Panc1 (cell line): ENCODE measurements at regions not wholly inside any gene's neighbourhood (a gene's known extent, or its start where the extent isn't known, plus 50 kb on each side); places are given as distances from the start of the nearest gene placed in this dataset.

Source experiments
- ATAC-seq: fragments of 200-7000 bp; cut with Tn5 transposase; 2 replicates; pipeline ENCODE4 v1.9.1; 2020; ENCODE audit warnings: mild to moderate bottlenecking, moderate library complexity
- BruUV-seq: library from RNA; stranded (reverse); fragments of 400-500 nt; replicated peaks from 2 replicates; lab custom pipeline; 2021; lab: Mats Ljungman, UMichigan
- CTCF ChIA-PET: fragments of 300-600 bp; sonication (Branson Sonifier 250); formaldehyde crosslinking; loops from one replicate; lab custom pipeline; 2022; ENCODE audit warnings: antibody characterized with exemption; lab: Charles Lee
- POLR2A ChIA-PET: fragments of 300-600 bp; sonication (Branson Sonifier 250); formaldehyde crosslinking; loops from one replicate; lab custom pipeline; 2022; ENCODE audit warnings: antibody characterized with exemption; lab: Charles Lee
- DNase-seq: peaks from one replicate; pipeline ENCODE4 v3.0.0-alpha.2; 2010; ENCODE audit warnings: low read depth, low spot score
- H3K27ac ChIP-seq: 2 replicates; pipeline ENCODE4 v1.5.1; 2011; ENCODE audit warnings: mild to moderate bottlenecking, low read length, inconsistent platforms
- H3K27me3 ChIP-seq: fragments of 200-500 bp; sonication (Bioruptor generic); 2 replicates; pipeline ENCODE4 v1.6.0; 2014; ENCODE audit warnings: low read length, inconsistent platforms; ENCODE audit not compliant: control insufficient read depth, insufficient read depth
- H3K36me3 ChIP-seq: fragments of 200-500 bp; sonication (Bioruptor generic); 2 replicates; pipeline ENCODE4 v1.5.1; 2014; ENCODE audit warnings: inconsistent platforms, mild to moderate bottlenecking, low read length, moderate library complexity; ENCODE audit not compliant: control insufficient read depth, insufficient read depth
- H3K4me1 ChIP-seq: 2 replicates; pipeline ENCODE4 v1.5.1; 2011; ENCODE audit warnings: inconsistent platforms, mild to moderate bottlenecking, low read length, moderate library complexity; ENCODE audit not compliant: control insufficient read depth, insufficient read depth
- H3K4me3 ChIP-seq, 2 experiments: 2 replicates each; pipeline ENCODE4 v1.5.1; 2011 to 2012; ENCODE audit warnings: low read depth in 2 of 2, low read length in 2 of 2, mild to moderate bottlenecking in 2 of 2, inconsistent platforms in 1 of 2, moderate library complexity in 1 of 2
- H3K9me3 ChIP-seq: fragments of 200-500 bp; sonication (Bioruptor generic); 2 replicates; pipeline ENCODE4 v1.5.1; 2014; ENCODE audit warnings: low read depth, mild to moderate bottlenecking, inconsistent platforms, low read length, moderate library complexity; ENCODE audit not compliant: control insufficient read depth, insufficient read depth
- CTCF ChIP-seq: fragments of 450-650 bp; IDR thresholded peaks from 2 replicates; pipeline ENCODE4 v1.5.1; 2017; ENCODE audit warnings: mild to moderate bottlenecking
- POLR2AphosphoS5 ChIP-seq: IDR thresholded peaks from 2 replicates; pipeline ENCODE4 v1.6.1; 2012; ENCODE audit warnings: mild to moderate bottlenecking, low read depth, low read length, moderate library complexity
- REST ChIP-seq, 2 experiments: IDR thresholded peaks; 2 replicates each; pipeline ENCODE4 v1.6.1; 2011 to 2012; ENCODE audit warnings: low read depth in 2 of 2, control low read depth in 1 of 2, low read length in 1 of 2, mild to moderate bottlenecking in 1 of 2, moderate library complexity in 1 of 2; ENCODE audit not compliant: insufficient read depth in 1 of 2
- SIN3A ChIP-seq: IDR thresholded peaks from 2 replicates; pipeline ENCODE4 v1.6.1; 2012; ENCODE audit warnings: low read depth, mild to moderate bottlenecking, low read length, moderate library complexity, borderline replicate concordance; ENCODE audit not compliant: insufficient read depth
- TCF7L2 ChIP-seq: IDR thresholded peaks from 2 replicates; pipeline ENCODE4 v1.6.1; 2011; ENCODE audit warnings: mild to moderate bottlenecking, low read depth, low read length, inconsistent platforms
- in situ Hi-C: cut with HindIII; loops from 2 replicates; pipeline ENCODE4 v1.10.0; 2016; ENCODE audit warnings: low sequenced_read_pairs, low pct_unique_long_range_greater_than_20kb
- intact Hi-C: fragments of 100-400 bp; cut with micrococcal nuclease; formaldehyde crosslinking; loops from one replicate; pipeline ENCODE4 v1.10.0; 2022; ENCODE audit not compliant: unreplicated experiment

GRCh38 chr2:79447463-79447862 is 65.4 kb upstream of the CTNNA2 start:
- intact Hi-C loops (no loop called here), in situ Hi-C loops (no loop called here)
- H3K27me3 ChIP-seq, result no peaks in the 10 kb centered on the region
- H3K36me3 ChIP-seq, result no peaks in the 10 kb centered on the region
- BruUV-seq, result no TSS peak
- TF ChIP-seq CTCF (no peak), SIN3A (no peak), POLR2AphosphoS5 (no peak), REST (IDR thresholded peaks at IDR 0.05; ENCODE audit: insufficient read depth in 1 of 2, low read depth in 2 of 2, low read length in 1 of 2) (no peak), TCF7L2 (no peak)
- POLR2A ChIA-PET, result no interaction called here
- no peak overlapping the region for H3K27ac ChIP-seq
- no peaks in the 10 kb centered on the region for H3K4me1 ChIP-seq
- no peak overlapping the region for H3K4me3 ChIP-seq
- DNase-seq, result no peak
- no peaks in the 10 kb centered on the region for H3K9me3 ChIP-seq
- ATAC-seq, result no peak
- CTCF ChIA-PET, result no interaction called here

- no peak for ATAC-seq
- no TSS peak for BruUV-seq
- Histone ChIP-seq H3K27ac (no peak overlapping the region), H3K4me1 (no peaks in the 10 kb centered on the region), H3K27me3 (no peaks in the 10 kb centered on the region), H3K36me3 (no peaks in the 10 kb centered on the region), H3K9me3 (no peaks in the 10 kb centered on the region), H3K4me3 (no peak overlapping the region)
- intact Hi-C loops, result no loop called here
- in situ Hi-C loops, result no loop called here
- ChIA-PET POLR2A (no interaction called here), CTCF (no interaction called here)
- no peak for DNase-seq
- TF ChIP-seq REST (IDR thresholded peaks at IDR 0.05; ENCODE audit: insufficient read depth in 1 of 2, low read depth in 2 of 2, low read length in 1 of 2) (no peak), CTCF (no peak), SIN3A (no peak), TCF7L2 (no peak), POLR2AphosphoS5 (no peak)
Observed at GRCh38 chr2:79446313-79446712, 66.5 kb upstream of the CTNNA2 start.
